Neuronal stem cell (in vitro differentiated cells): ENCODE measurements at regions not wholly inside any gene's neighbourhood (a gene's known extent, or its start where the extent isn't known, plus 50 kb on each side); places are given as distances from the start of the nearest gene placed in this dataset.

Experiments
- DNase-seq: peaks from one replicate; pipeline ENCODE4 v3.0.0-alpha.2; 2013; ENCODE audit warnings: low spot score
- H2AFZ ChIP-seq: one replicate; pipeline ENCODE4 v1.6.1; 2013; ENCODE audit warnings: mild to moderate bottlenecking, low read length, inconsistent platforms
- H2AK5ac ChIP-seq: 2 replicates; pipeline ENCODE4 v1.6.1; 2013; ENCODE audit warnings: low read depth, mild to moderate bottlenecking, inconsistent platforms, low read length, moderate library complexity, mixed read lengths
- H2BK120ac ChIP-seq: 2 replicates; pipeline ENCODE4 v1.6.1; 2013; ENCODE audit warnings: low read depth, mild to moderate bottlenecking, inconsistent platforms, low read length, moderate library complexity, mixed read lengths
- H2BK12ac ChIP-seq: one replicate; pipeline ENCODE4 v1.6.1; 2013; ENCODE audit warnings: low read length, inconsistent platforms
- H2BK15ac ChIP-seq: 2 replicates; pipeline ENCODE4 v1.6.1; 2013; ENCODE audit warnings: mild to moderate bottlenecking, low read length, inconsistent platforms, mixed read lengths
- H2BK5ac ChIP-seq: one replicate; pipeline ENCODE4 v1.6.1; 2013; ENCODE audit warnings: inconsistent platforms, mild to moderate bottlenecking, low read length, moderate library complexity
- H3K14ac ChIP-seq: one replicate; pipeline ENCODE4 v1.6.1; 2013; ENCODE audit warnings: low read length, inconsistent platforms
- H3K18ac ChIP-seq: 2 replicates; pipeline ENCODE4 v1.6.1; 2013; ENCODE audit warnings: low read length, inconsistent platforms
- H3K23ac ChIP-seq: 2 replicates; pipeline ENCODE4 v1.6.1; 2013; ENCODE audit warnings: low read depth, mild to moderate bottlenecking, mixed read lengths, low read length, inconsistent platforms; ENCODE audit not compliant: poor library complexity
- H3K27ac ChIP-seq: replicated peaks from 3 replicates; pipeline ENCODE4 v1.5.1; 2013; ENCODE audit warnings: low read length, inconsistent platforms
- H3K27me3 ChIP-seq, 3 experiments: 2 replicates each; pipeline ENCODE4 v1.6.1; 2013; ENCODE audit warnings: low read length in 3 of 3, mild to moderate bottlenecking in 2 of 3, inconsistent platforms in 1 of 3, low read depth in 1 of 3, mixed read lengths in 1 of 3, moderate library complexity in 1 of 3; ENCODE audit not compliant: control insufficient read depth in 3 of 3, insufficient read depth in 3 of 3
- H3K36me3 ChIP-seq, 2 donors: replicated peaks in 1 of 2; 2 replicates each; pipeline ENCODE4 v1.6.1; 2013; ENCODE audit warnings: low read length in 2 of 2; ENCODE audit not compliant: control insufficient read depth in 2 of 2, insufficient read depth in 2 of 2
- H3K4ac ChIP-seq: 2 replicates; pipeline ENCODE4 v1.6.1; 2013; ENCODE audit warnings: inconsistent platforms, mild to moderate bottlenecking, low read length, moderate library complexity
- H3K4me1 ChIP-seq, 2 donors: 1 replicate in 1 of 2; 2 replicates in 1 of 2; pipeline ENCODE4 v1.6.1; 2013; ENCODE audit warnings: low read length in 2 of 2, low read depth in 1 of 2; ENCODE audit not compliant: control insufficient read depth in 2 of 2, insufficient read depth in 1 of 2
- H3K4me2 ChIP-seq: one replicate; pipeline ENCODE4 v1.6.1; 2013; ENCODE audit warnings: mild to moderate bottlenecking, low read length, inconsistent platforms; ENCODE audit not compliant: insufficient read depth, poor library complexity, severe bottlenecking
- H3K4me3 ChIP-seq, 2 donors: 2 replicates each; pipeline ENCODE4 v1.5.1; 2013; ENCODE audit warnings: low read length in 2 of 2, mild to moderate bottlenecking in 2 of 2, inconsistent platforms in 1 of 2, moderate library complexity in 1 of 2
- H3K79me1 ChIP-seq: one replicate; pipeline ENCODE4 v1.6.1; 2013; ENCODE audit warnings: low read depth, mild to moderate bottlenecking, inconsistent platforms, low read length, moderate library complexity
- H3K9ac ChIP-seq: one replicate; pipeline ENCODE4 v1.6.1; 2013; ENCODE audit warnings: mild to moderate bottlenecking, low read depth, low read length, inconsistent platforms; ENCODE audit not compliant: poor library complexity
- H3K9me3 ChIP-seq, 2 donors: replicated peaks in 1 of 2; 2 replicates each; pipeline versions ENCODE3 to v1.6.1; 2013; ENCODE audit warnings: low read length in 2 of 2, mild to moderate bottlenecking in 2 of 2, inconsistent platforms in 1 of 2, low read depth in 1 of 2, mixed read lengths in 1 of 2, moderate library complexity in 1 of 2; ENCODE audit not compliant: control insufficient read depth in 2 of 2, insufficient read depth in 1 of 2
- H4K8ac ChIP-seq: one replicate; pipeline ENCODE4 v1.6.1; 2013; ENCODE audit warnings: low read depth, mild to moderate bottlenecking, inconsistent platforms, low read length, moderate library complexity
- H4K91ac ChIP-seq: one replicate; pipeline ENCODE4 v1.6.1; 2013; ENCODE audit warnings: low read length, low read depth, mild to moderate bottlenecking, inconsistent platforms; ENCODE audit not compliant: poor library complexity
- WGBS, 2 donors: extraction: QIAGEN DNeasy Blood & Tissue Kit; methylation state at CpG; one replicate each; pipeline ENCODE4 v1.1.7; 2013; ENCODE audit warnings: missing lambda C conversion rate in 2 of 2, mixed read lengths in 1 of 2; ENCODE audit not compliant: insufficient read length in 2 of 2, insufficient replicate concordance in 1 of 2; ENCODE audit errors: extremely low coverage in 2 of 2; 5-methylcytosine and 5-hydroxymethylcytosine counted together

DNA sequence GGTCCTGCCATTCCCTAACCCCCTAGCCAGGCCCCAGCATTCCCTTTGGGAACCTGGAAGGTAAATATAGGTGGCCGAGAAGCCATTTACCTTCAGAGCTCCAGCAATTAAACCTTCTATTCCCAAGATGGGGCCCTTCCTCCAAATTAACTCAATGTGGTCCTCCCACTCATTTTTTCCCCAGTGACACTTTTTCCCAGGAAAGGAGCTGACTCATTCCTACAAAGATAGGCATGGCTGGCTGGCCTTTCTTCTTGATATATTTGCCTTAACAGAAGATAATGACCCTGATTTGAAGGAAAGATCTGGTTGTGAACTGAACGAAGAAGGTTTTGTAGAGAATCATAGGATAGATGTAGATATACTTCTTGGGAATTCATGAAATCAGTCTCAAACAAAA, 279.0 kb upstream of the VEPH1 start:
- H3K4ac ChIP-seq: no peak overlapping the region
- no peak overlapping the region for H3K4me2 ChIP-seq
- H3K27me3 ChIP-seq: no peaks in the 10 kb centered on the region
- H3K9me3 ChIP-seq: no peaks in the 10 kb centered on the region
- H3K79me1 ChIP-seq: no peaks in the 10 kb centered on the region
- no peak overlapping the region for H3K4me3 ChIP-seq
- no peak overlapping the region for H4K91ac ChIP-seq
- H3K18ac ChIP-seq: no peak overlapping the region
- H3K27ac ChIP-seq: no peak overlapping the region
- WGBS, 2 donors: no CpG with 5 or more reads among the region's 2 CpGs
- no peak overlapping the region for H2BK15ac ChIP-seq
- H3K9ac ChIP-seq: no peak overlapping the region
- H3K23ac ChIP-seq: no peak overlapping the region
- H2AK5ac ChIP-seq: no peak overlapping the region
- H3K4me1 ChIP-seq: peaks cover 0 to 8% of the 10 kb centered on the region in 2 donors
- H2BK120ac ChIP-seq: no peak overlapping the region
- H2BK5ac ChIP-seq: no peak overlapping the region
- no peak overlapping the region for H2AFZ ChIP-seq
- no peak overlapping the region for H2BK12ac ChIP-seq
- no peak overlapping the region for H4K8ac ChIP-seq
- H3K14ac ChIP-seq: no peak overlapping the region
- DNase-seq: no peak
- H3K36me3 ChIP-seq: no peaks in the 10 kb centered on the region

GRCh38 chr3:157776861-157777260, 273.6 kb upstream of the VEPH1 start:
- Histone ChIP-seq H3K9me3 (no peaks in the 10 kb centered on the region), H4K91ac (no peak overlapping the region), H2BK15ac (no peak overlapping the region), H3K4me2 (no peak overlapping the region), H2BK5ac (no peak overlapping the region), H2AFZ (no peak overlapping the region), H3K18ac (no peak overlapping the region), H3K4me1 (no peaks in the 10 kb centered on the region), H2AK5ac (no peak overlapping the region), H3K36me3 (no peaks in the 10 kb centered on the region), H3K79me1 (no peaks in the 10 kb centered on the region), H3K27me3 (no peaks in the 10 kb centered on the region), H3K14ac (no peak overlapping the region), H3K23ac (no peak overlapping the region), H3K9ac (no peak overlapping the region), H3K27ac (no peak overlapping the region), H4K8ac (no peak overlapping the region), H3K4ac (no peak overlapping the region), H2BK12ac (no peak overlapping the region), H3K4me3 (no peak overlapping the region), H2BK120ac (no peak overlapping the region)
- no peak for DNase-seq
- no CpG with 5 or more reads among the region's 2 CpGs for WGBS, 2 donors

DNA sequence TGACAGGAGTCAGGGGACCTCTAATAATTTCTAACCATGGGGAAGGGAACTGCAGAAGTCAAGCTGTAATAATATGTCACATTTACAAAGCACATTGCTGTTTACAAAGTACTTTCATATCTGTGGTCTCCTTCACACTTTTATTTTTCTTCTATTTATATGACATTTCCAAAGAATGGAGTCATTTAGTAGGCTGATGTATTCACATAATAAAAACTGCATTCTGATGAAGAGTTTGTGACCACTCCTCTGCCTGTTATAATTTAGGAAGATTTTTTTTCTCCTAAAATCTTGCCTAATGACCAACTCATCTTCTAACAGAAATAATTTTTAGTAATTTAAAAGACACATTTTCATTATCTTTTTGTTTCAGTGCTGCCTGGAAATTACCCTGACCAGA, 272.2 kb upstream of the VEPH1 start:
- Histone ChIP-seq H3K79me1 (no peaks in the 10 kb centered on the region), H3K23ac (no peak overlapping the region), H3K9ac (no peak overlapping the region), H3K9me3 (no peaks in the 10 kb centered on the region), H2BK12ac (no peak overlapping the region), H3K14ac (no peak overlapping the region), H2BK15ac (no peak overlapping the region), H3K4me1 (no peaks in the 10 kb centered on the region), H2AFZ (no peak overlapping the region), H3K18ac (no peak overlapping the region), H3K4me3 (no peak overlapping the region), H2BK5ac (no peak overlapping the region), H4K91ac (no peak overlapping the region), H2AK5ac (no peak overlapping the region), H3K27ac (no peak overlapping the region), H3K4ac (no peak overlapping the region), H3K27me3 (no peaks in the 10 kb centered on the region), H3K4me2 (no peak overlapping the region), H3K36me3 (no peaks in the 10 kb centered on the region), H2BK120ac (no peak overlapping the region), H4K8ac (no peak overlapping the region)
- DNase-seq: no peak

- H3K36me3 ChIP-seq: no peaks in the 10 kb centered on the region
- H3K4me1 ChIP-seq: no peaks in the 10 kb centered on the region
- no peaks in the 10 kb centered on the region for H3K9me3 ChIP-seq
- no peak overlapping the region for H3K18ac ChIP-seq
- no peak overlapping the region for H2BK5ac ChIP-seq
- no peaks in the 10 kb centered on the region for H3K27me3 ChIP-seq
- no peak overlapping the region for H3K23ac ChIP-seq
- no peak overlapping the region for H2AFZ ChIP-seq
- H2BK12ac ChIP-seq: no peak overlapping the region
- no peak overlapping the region for H4K91ac ChIP-seq
- no peak overlapping the region for H3K9ac ChIP-seq
- DNase-seq: no peak
- WGBS, 2 donors: no CpG with 5 or more reads among the region's 1 CpG
- no peak overlapping the region for H2AK5ac ChIP-seq
- H3K4me2 ChIP-seq: no peak overlapping the region
- H3K14ac ChIP-seq: no peak overlapping the region
- no peak overlapping the region for H3K4ac ChIP-seq
- H3K27ac ChIP-seq: no peak overlapping the region
- no peaks in the 10 kb centered on the region for H3K79me1 ChIP-seq
- H4K8ac ChIP-seq: no peak overlapping the region
- no peak overlapping the region for H2BK15ac ChIP-seq
- no peak overlapping the region for H2BK120ac ChIP-seq
- no peak overlapping the region for H3K4me3 ChIP-seq
Measured at GRCh38 chr3:157769378-157769777, 266.2 kb upstream of the VEPH1 start.
